Glutamatergic neuron (in vitro differentiated cells): ENCODE measurements at regions not wholly inside any gene's neighbourhood (a gene's known extent, or its start where the extent isn't known, plus 50 kb on each side); places are given as distances from the start of the nearest gene placed in this dataset.

ENCODE experiments used
- DNase-seq: peaks from one replicate; pipeline ENCODE4 v3.0.0; 2022
- H3K27ac Mint-ChIP-seq: one replicate; pipeline ENCODE4 v1.8.0; 2020; ENCODE audit warnings: mild to moderate bottlenecking, mixed read lengths, inconsistent platforms; ENCODE audit not compliant: unreplicated experiment
- H3K27me3 Mint-ChIP-seq: one replicate; pipeline ENCODE4 v1.8.0; 2020; ENCODE audit warnings: mild to moderate bottlenecking, moderate library complexity, mixed read lengths, inconsistent platforms; ENCODE audit not compliant: unreplicated experiment
- H3K36me3 Mint-ChIP-seq: one replicate; pipeline ENCODE4 v1.8.0; 2020; ENCODE audit warnings: mild to moderate bottlenecking, mixed read lengths, inconsistent platforms; ENCODE audit not compliant: unreplicated experiment
- H3K4me1 Mint-ChIP-seq: one replicate; pipeline ENCODE4 v1.8.0; 2020; ENCODE audit warnings: mild to moderate bottlenecking, low read depth, mixed read lengths, inconsistent platforms; ENCODE audit not compliant: unreplicated experiment
- H3K4me3 Mint-ChIP-seq: one replicate; pipeline ENCODE4 v1.8.0; 2020; ENCODE audit warnings: mild to moderate bottlenecking, mixed read lengths, inconsistent platforms; ENCODE audit not compliant: unreplicated experiment
- H3K9me3 Mint-ChIP-seq: one replicate; pipeline ENCODE4 v1.8.0; 2020; ENCODE audit warnings: mild to moderate bottlenecking, moderate library complexity, mixed read lengths, inconsistent platforms; ENCODE audit not compliant: unreplicated experiment
- CTCF ChIP-seq: fragments of 200-600 bp; sonication (generic); IDR thresholded peaks from one replicate; pipeline ENCODE4 v1.5.0; 2021; ENCODE audit not compliant: partially characterized antibody, unreplicated experiment

GRCh38 chr11:70606951-70607330 lies 208.6 kb downstream of the CTTN start:
- Mint-ChIP-seq H3K27ac (no peak overlapping the region), H3K4me3 (no peak overlapping the region), H3K36me3 (no peaks in the 10 kb centered on the region), H3K4me1 (peaks cover 32% of the 10 kb centered on the region), H3K9me3 (no peaks in the 10 kb centered on the region), H3K27me3 (no peaks in the 10 kb centered on the region)
- DNase-seq: no peak
- TF ChIP-seq CTCF: no peak

GRCh38 chr11:70607561-70607960 lies 209.2 kb downstream of the CTTN start:
- no peak for TF ChIP-seq CTCF
- H3K9me3 Mint-ChIP-seq: no peaks in the 10 kb centered on the region
- no peak overlapping the region for H3K4me3 Mint-ChIP-seq
- H3K4me1 Mint-ChIP-seq: peaks cover 28% of the 10 kb centered on the region
- H3K27ac Mint-ChIP-seq: peak overlapping the region; percentile 52
- DNase-seq: no peak
- H3K27me3 Mint-ChIP-seq: no peaks in the 10 kb centered on the region
- H3K36me3 Mint-ChIP-seq: no peaks in the 10 kb centered on the region

- Mint-ChIP-seq H3K27me3 (no peaks in the 10 kb centered on the region), H3K27ac (peak overlapping the region; percentile 34), H3K4me1 (peaks cover 27% of the 10 kb centered on the region), H3K4me3 (no peak overlapping the region), H3K36me3 (no peaks in the 10 kb centered on the region), H3K9me3 (no peaks in the 10 kb centered on the region)
- DNase-seq: peak; percentile 51
- no peak for TF ChIP-seq CTCF
These were observed 210.5 kb downstream of the CTTN start for GRCh38 chr11:70608568-70609470.

GRCh38 chr11:70610566-70611565 lies 212.5 kb downstream of the CTTN start:
- Mint-ChIP-seq H3K27me3 (no peaks in the 10 kb centered on the region), H3K36me3 (no peaks in the 10 kb centered on the region), H3K9me3 (no peaks in the 10 kb centered on the region), H3K4me1 (peaks cover 21% of the 10 kb centered on the region), H3K27ac (no peak overlapping the region), H3K4me3 (peak overlapping the region; percentile 49)
- no peak for TF ChIP-seq CTCF
- no peak for DNase-seq
